ENCODE measurements at regions not wholly inside any gene's neighbourhood (a gene's known extent, or its start where the extent isn't known, plus 50 kb on each side); places are given as distances from the start of the nearest gene placed in this dataset.

DNA sequence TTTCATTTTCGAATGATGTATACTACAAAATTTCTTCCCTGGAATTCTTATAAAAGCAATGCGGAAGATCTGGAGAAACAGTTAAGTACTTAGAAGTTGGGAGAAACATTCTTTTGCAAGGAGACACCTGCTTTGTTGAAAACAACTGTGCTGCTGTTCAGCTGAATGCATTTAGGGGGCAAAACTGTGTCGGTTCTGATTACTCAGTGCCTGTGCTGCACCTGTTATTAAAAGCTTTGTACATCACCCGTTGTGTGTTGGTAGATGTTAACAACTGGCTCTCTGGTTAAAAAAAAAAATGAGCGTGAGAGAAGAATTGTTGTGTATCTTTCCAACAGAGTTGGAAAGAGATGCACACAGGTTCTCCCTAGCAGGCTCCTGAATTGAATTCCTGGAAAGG lies 184.1 kb upstream of the HHIP start:
- no TSS peak for BruUV-seq (replicated peaks)

GRCh38 chr4:144463236-144463635 lies 182.7 kb upstream of the HHIP start:
- no peaks in the 10 kb centered on the region for H3K27me3 ChIP-seq (ENCODE audit: control insufficient read depth, insufficient read depth, low read length)
- no peaks in the 10 kb centered on the region for H3K4me1 ChIP-seq (ENCODE audit: control insufficient read depth, insufficient read depth, low read length)
- no TSS peak for BruUV-seq (replicated peaks)
- intact Hi-C loops (cut with micrococcal nuclease; ENCODE audit: unreplicated experiment), result no loop called here
- no peak for DNase-seq (ENCODE audit: low read depth, low spot score)
- no peaks in the 10 kb centered on the region for H3K36me3 ChIP-seq (ENCODE audit: control insufficient read depth, insufficient read depth, low read length)
- no peak overlapping the region for H3K27ac ChIP-seq (ENCODE audit: low read length)
- no peak overlapping the region for H3K4me3 ChIP-seq (ENCODE audit: low read depth in 2 of 2, low read length in 2 of 2)
- in situ Hi-C loops (cut with HindIII; ENCODE audit: low pct_unique_long_range_greater_than_20kb, low sequenced_read_pairs), result no loop called here
- POLR2A ChIA-PET, result no interaction called here
- CTCF ChIA-PET, result no interaction called here
- H3K9me3 ChIP-seq (ENCODE audit: control insufficient read depth, insufficient read depth, low read depth, low read length), result no peaks in the 10 kb centered on the region
- no peak for TF ChIP-seq REST (IDR thresholded peaks at IDR 0.05; ENCODE audit: insufficient read depth in 1 of 2, low read depth in 2 of 2, low read length in 1 of 2)
- TF ChIP-seq TCF7L2 (IDR thresholded peaks at IDR 0.05; ENCODE audit: low read depth, low read length), result no peak
- no peak for TF ChIP-seq CTCF (IDR thresholded peaks at IDR 0.05)
- no peak for TF ChIP-seq POLR2AphosphoS5 (IDR thresholded peaks at IDR 0.05; ENCODE audit: low read depth, low read length)
- TF ChIP-seq SIN3A (IDR thresholded peaks at IDR 0.05; ENCODE audit: borderline replicate concordance, insufficient read depth, low read depth, low read length), result no peak
- no peak for ATAC-seq

More for the DNA sequence above, 184.1 kb upstream of the HHIP start:
- Histone ChIP-seq H3K36me3 (ENCODE audit: control insufficient read depth, insufficient read depth, low read length) (no peaks in the 10 kb centered on the region), H3K27ac (ENCODE audit: low read length) (no peak overlapping the region), H3K9me3 (ENCODE audit: control insufficient read depth, insufficient read depth, low read depth, low read length) (no peaks in the 10 kb centered on the region), H3K4me1 (ENCODE audit: control insufficient read depth, insufficient read depth, low read length) (no peaks in the 10 kb centered on the region), H3K27me3 (ENCODE audit: control insufficient read depth, insufficient read depth, low read length) (no peaks in the 10 kb centered on the region), H3K4me3 (ENCODE audit: low read depth in 2 of 2, low read length in 2 of 2) (no peak overlapping the region)
- DNase-seq (ENCODE audit: low read depth, low spot score), result no peak
- ChIA-PET CTCF (no interaction called here), POLR2A (no interaction called here)
- intact Hi-C loops (cut with micrococcal nuclease; ENCODE audit: unreplicated experiment), result no loop called here
- TF ChIP-seq REST (IDR thresholded peaks at IDR 0.05; ENCODE audit: insufficient read depth in 1 of 2, low read depth in 2 of 2, low read length in 1 of 2), result no peak
- TF ChIP-seq SIN3A (IDR thresholded peaks at IDR 0.05; ENCODE audit: borderline replicate concordance, insufficient read depth, low read depth, low read length), result no peak
- no peak for TF ChIP-seq TCF7L2 (IDR thresholded peaks at IDR 0.05; ENCODE audit: low read depth, low read length)
- no peak for TF ChIP-seq POLR2AphosphoS5 (IDR thresholded peaks at IDR 0.05; ENCODE audit: low read depth, low read length)
- TF ChIP-seq CTCF (IDR thresholded peaks at IDR 0.05), result no peak
- ATAC-seq, result no peak
- in situ Hi-C loops (cut with HindIII; ENCODE audit: low pct_unique_long_range_greater_than_20kb, low sequenced_read_pairs), result no loop called here
